Keratinocyte (primary cell): ENCODE measurements at regions not wholly inside any gene's neighbourhood (a gene's known extent, or its start where the extent isn't known, plus 50 kb on each side); places are given as distances from the start of the nearest gene placed in this dataset.

Experiments used
- DNase-seq: peaks from one replicate; pipeline ENCODE4 v3.0.0-alpha.2; 2011; ENCODE audit warnings: low read depth, missing footprints, low spot score
- FAIRE-seq: peaks from 2 replicates; lab custom pipeline; 2011; peaks lifted over from hg19 to GRCh38; lab: Jason Lieb, UNC
- H2AFZ ChIP-seq: 2 replicates; pipeline ENCODE4 v1.6.0; 2012; ENCODE audit warnings: low read length, control low read depth, inconsistent platforms; ENCODE audit not compliant: control insufficient read depth
- H3K27ac ChIP-seq: 2 replicates; pipeline ENCODE4 v1.5.1; 2011; ENCODE audit warnings: low read length; ENCODE audit not compliant: control insufficient read depth, insufficient read depth
- H3K27me3 ChIP-seq: 3 replicates; pipeline ENCODE4 v1.6.0; 2011; ENCODE audit warnings: low read length; ENCODE audit not compliant: control insufficient read depth, insufficient read depth; ENCODE audit errors: extremely low read depth
- H3K36me3 ChIP-seq, 2 experiments: 2 replicates in 1 of 2; 3 replicates in 1 of 2; pipeline ENCODE4 v1.5.1; 2011; ENCODE audit warnings: low read length in 2 of 2, mild to moderate bottlenecking in 1 of 2; ENCODE audit not compliant: control insufficient read depth in 2 of 2, insufficient read depth in 2 of 2; ENCODE audit errors: extremely low read depth in 1 of 2
- H3K4me1 ChIP-seq: 3 replicates; pipeline ENCODE4 v1.5.1; 2011; ENCODE audit warnings: low read length; ENCODE audit not compliant: control insufficient read depth, insufficient read depth; ENCODE audit errors: extremely low read depth
- H3K4me2 ChIP-seq: 3 replicates; pipeline ENCODE4 v1.6.0; 2011; ENCODE audit warnings: low read depth, low read length; ENCODE audit not compliant: control insufficient read depth, insufficient read depth; ENCODE audit errors: extremely low read depth
- H3K4me3 ChIP-seq, 3 experiments: fragments of 200-600 bp in 1 of 3; sonication (generic) in 1 of 3; 2 replicates in 2 of 3; 3 replicates in 1 of 3; pipeline ENCODE4 v1.5.1; 2011 to 2016; ENCODE audit warnings: low read length in 3 of 3, mild to moderate bottlenecking in 3 of 3, control low read depth in 2 of 3, inconsistent platforms in 1 of 3, low read depth in 1 of 3, mixed read lengths in 1 of 3, mixed run types in 1 of 3, moderate library complexity in 1 of 3; ENCODE audit not compliant: control insufficient read depth in 2 of 3, insufficient read depth in 2 of 3; ENCODE audit errors: extremely low read depth in 1 of 3
- H3K79me2 ChIP-seq: 2 replicates; pipeline ENCODE4 v1.6.0; 2012; ENCODE audit warnings: low read length; ENCODE audit not compliant: control insufficient read depth, insufficient read depth
- H3K9ac ChIP-seq: 3 replicates; pipeline ENCODE4 v1.6.0; 2011; ENCODE audit warnings: low read length; ENCODE audit not compliant: control insufficient read depth, insufficient read depth; ENCODE audit errors: extremely low read depth
- H3K9me1 ChIP-seq: 3 replicates; pipeline ENCODE4 v1.6.0; 2011; ENCODE audit warnings: low read length; ENCODE audit not compliant: control insufficient read depth, insufficient read depth; ENCODE audit errors: extremely low read depth
- H3K9me3 ChIP-seq: 2 replicates; pipeline ENCODE4 v1.5.1; 2012; ENCODE audit warnings: low read depth, low read length; ENCODE audit not compliant: control insufficient read depth
- H4K20me1 ChIP-seq: 3 replicates; pipeline ENCODE4 v1.6.0; 2011; ENCODE audit warnings: low read length; ENCODE audit not compliant: control insufficient read depth, insufficient read depth; ENCODE audit errors: extremely low read depth
- EZH2 ChIP-seq: IDR thresholded peaks from one replicate; pipeline ENCODE4 v1.6.1; 2012; ENCODE audit warnings: inconsistent platforms, mild to moderate bottlenecking, low read length, moderate library complexity
- dilution Hi-C: fragments of 300-500 bp; cut with MboI; formaldehyde crosslinking; loops from one replicate; pipeline ENCODE4 v1.7.0; 2020; ENCODE audit warnings: low sequenced_read_pairs; ENCODE audit not compliant: extremely low pct_ligation_motif_present
- TF ChIP-seq, protein P1 (sequence below), 3 experiments: IDR thresholded peaks in 1 of 3; conservative IDR thresholded peaks in 1 of 3; optimal IDR thresholded peaks in 1 of 3; 2 replicates in 2 of 3; 3 replicates in 1 of 3; pipeline versions ENCODE3 to v1.5.1; 2011; ENCODE audit warnings: low read length in 3 of 3, mild to moderate bottlenecking in 3 of 3, moderate library complexity in 2 of 3, control low read depth in 1 of 3, inconsistent platforms in 1 of 3; ENCODE audit not compliant: insufficient read depth in 2 of 3; ENCODE audit errors: extremely low read depth in 1 of 3

DNA sequence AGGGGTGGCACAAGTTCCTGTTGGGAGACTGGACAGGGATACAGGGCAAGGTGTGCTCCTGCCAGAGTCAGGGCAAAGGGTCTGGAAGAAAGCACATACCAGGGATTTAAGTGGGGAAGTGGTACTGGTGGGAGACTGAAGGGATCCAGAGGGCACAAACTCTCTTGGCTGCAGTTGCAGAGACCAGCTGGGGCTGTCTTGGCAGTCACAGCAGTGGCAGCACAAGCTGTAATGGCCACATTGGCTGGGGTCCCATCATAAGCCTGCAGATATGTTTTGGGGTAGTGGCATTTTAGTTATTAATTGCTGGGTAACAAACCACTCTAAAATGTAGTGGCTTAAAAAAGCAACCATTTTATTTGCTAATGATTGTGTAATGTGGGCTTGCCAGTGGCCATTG lies 492.2 kb downstream of the ENC1 start:
- FAIRE-seq (no peak), DNase-seq (no peak)
- Histone ChIP-seq H2AFZ (no peak overlapping the region), H3K9ac (no peak overlapping the region), H3K4me2 (no peak overlapping the region), H3K9me1 (no peaks in the 10 kb centered on the region), H3K27me3 (no peaks in the 10 kb centered on the region), H3K4me1 (peaks cover 9% of the 10 kb centered on the region), H3K27ac (no peak overlapping the region), H3K9me3 (no peaks in the 10 kb centered on the region), H4K20me1 (no peaks in the 10 kb centered on the region), H3K36me3 (no peaks in the 10 kb centered on the region), H3K79me2 (no peaks in the 10 kb centered on the region), H3K4me3 (no peak overlapping the region)
- dilution Hi-C loops = no loop called here
- TF ChIP-seq, protein P1, sequence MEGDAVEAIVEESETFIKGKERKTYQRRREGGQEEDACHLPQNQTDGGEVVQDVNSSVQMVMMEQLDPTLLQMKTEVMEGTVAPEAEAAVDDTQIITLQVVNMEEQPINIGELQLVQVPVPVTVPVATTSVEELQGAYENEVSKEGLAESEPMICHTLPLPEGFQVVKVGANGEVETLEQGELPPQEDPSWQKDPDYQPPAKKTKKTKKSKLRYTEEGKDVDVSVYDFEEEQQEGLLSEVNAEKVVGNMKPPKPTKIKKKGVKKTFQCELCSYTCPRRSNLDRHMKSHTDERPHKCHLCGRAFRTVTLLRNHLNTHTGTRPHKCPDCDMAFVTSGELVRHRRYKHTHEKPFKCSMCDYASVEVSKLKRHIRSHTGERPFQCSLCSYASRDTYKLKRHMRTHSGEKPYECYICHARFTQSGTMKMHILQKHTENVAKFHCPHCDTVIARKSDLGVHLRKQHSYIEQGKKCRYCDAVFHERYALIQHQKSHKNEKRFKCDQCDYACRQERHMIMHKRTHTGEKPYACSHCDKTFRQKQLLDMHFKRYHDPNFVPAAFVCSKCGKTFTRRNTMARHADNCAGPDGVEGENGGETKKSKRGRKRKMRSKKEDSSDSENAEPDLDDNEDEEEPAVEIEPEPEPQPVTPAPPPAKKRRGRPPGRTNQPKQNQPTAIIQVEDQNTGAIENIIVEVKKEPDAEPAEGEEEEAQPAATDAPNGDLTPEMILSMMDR (optimal IDR thresholded peaks at IDR 0.05 in 1 of 3, IDR thresholded peaks at IDR 0.05 in 1 of 3, conservative IDR thresholded peaks at IDR 0.05 in 1 of 3; ENCODE audit: extremely low read depth in 1 of 3, insufficient read depth in 2 of 3, low read length in 3 of 3) = no peak
- TF ChIP-seq EZH2 = no peak

DNA sequence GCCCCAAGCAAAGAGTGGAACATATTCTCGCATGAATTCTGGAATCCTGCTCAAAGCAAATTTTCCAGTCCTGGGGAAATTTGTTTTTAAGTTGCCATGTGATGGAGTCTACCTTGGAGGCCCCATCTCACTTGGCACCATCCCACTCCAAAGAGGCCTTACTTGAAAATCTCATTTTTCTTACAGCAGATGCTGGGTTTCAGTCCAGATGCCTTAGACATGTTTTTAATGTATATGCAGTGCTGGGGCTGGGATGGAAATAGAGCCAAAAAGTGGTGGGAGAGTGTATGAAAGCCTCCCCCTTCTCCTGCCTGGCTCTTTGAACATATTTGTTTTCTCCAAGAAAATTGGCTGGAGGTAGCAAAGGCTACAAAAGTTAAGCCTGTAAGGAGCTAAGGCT lies 493.7 kb downstream of the ENC1 start:
- H3K9me3 ChIP-seq = no peaks in the 10 kb centered on the region
- DNase-seq (no peak), FAIRE-seq (no peak)
- dilution Hi-C loops = no loop called here
- no peak overlapping the region for H2AFZ ChIP-seq
- H3K4me2 ChIP-seq = no peak overlapping the region
- no peak overlapping the region for H3K27ac ChIP-seq
- TF ChIP-seq, protein P1 (optimal IDR thresholded peaks at IDR 0.05 in 1 of 3, IDR thresholded peaks at IDR 0.05 in 1 of 3, conservative IDR thresholded peaks at IDR 0.05 in 1 of 3; ENCODE audit: extremely low read depth in 1 of 3, insufficient read depth in 2 of 3, low read length in 3 of 3) = no peak
- TF ChIP-seq EZH2 = no peak
- no peaks in the 10 kb centered on the region for H3K79me2 ChIP-seq
- no peaks in the 10 kb centered on the region for H3K9me1 ChIP-seq
- H3K36me3 ChIP-seq = no peaks in the 10 kb centered on the region
- H3K4me3 ChIP-seq = no peak overlapping the region
- H4K20me1 ChIP-seq = no peaks in the 10 kb centered on the region
- H3K9ac ChIP-seq = no peak overlapping the region
- no peaks in the 10 kb centered on the region for H3K27me3 ChIP-seq
- H3K4me1 ChIP-seq = peaks cover 16% of the 10 kb centered on the region
